ENCODE measurements at regions not wholly inside any gene's neighbourhood (a gene's known extent, or its start where the extent isn't known, plus 50 kb on each side); places are given as distances from the start of the nearest gene placed in this dataset.

DNA sequence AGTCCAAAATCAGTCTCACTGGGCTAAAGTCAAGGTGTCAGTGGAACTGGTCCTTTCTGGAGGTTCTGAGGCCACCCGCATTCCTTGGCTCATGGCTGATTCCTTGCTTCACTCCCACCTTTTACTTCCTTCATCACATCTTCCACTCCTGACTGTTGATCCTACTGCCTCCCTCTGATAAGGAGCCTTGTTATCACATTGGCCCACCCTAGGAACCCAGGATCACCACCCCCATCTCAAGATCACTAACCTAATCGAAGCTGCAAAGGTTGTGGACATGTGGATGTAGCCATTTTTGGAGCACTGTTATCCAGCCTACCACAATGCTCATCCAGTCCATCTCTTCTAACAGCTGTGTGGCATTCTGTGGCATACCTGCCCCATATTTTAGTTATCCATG lies 87.2 kb downstream of the TNFAIP3 start:
- H3K4me3 Mint-ChIP-seq: no peak overlapping the region
- H3K4me1 Mint-ChIP-seq: peaks cover 25% of the 10 kb centered on the region
- H3K27ac Mint-ChIP-seq: no peak overlapping the region
- no peaks in the 10 kb centered on the region for H3K27me3 Mint-ChIP-seq
- ATAC-seq (no peak), DNase-seq (no peak)
- H3K36me3 Mint-ChIP-seq (ENCODE audit: low read depth): no peaks in the 10 kb centered on the region
- no peaks in the 10 kb centered on the region for H3K9me3 ChIP-seq (ENCODE audit: control insufficient read depth, low read length, poor library complexity, severe bottlenecking)

DNA sequence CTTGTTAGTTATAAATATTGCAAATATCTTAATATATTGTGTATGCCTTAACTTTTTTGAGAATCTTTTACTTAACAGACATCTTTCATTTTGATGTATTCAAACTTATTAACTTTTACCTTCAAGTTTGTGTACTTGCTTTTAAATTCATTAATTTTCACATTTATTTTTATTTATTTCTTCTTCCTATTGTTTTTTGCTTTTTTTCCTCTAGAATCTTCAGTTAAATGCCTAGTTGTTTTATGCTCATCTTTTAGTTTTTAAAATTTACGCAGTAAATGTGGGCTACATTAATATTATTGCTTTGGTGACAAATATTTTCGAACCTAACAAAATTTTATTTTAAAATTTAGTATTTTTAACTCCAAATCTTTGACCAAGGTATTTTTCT lies 89.0 kb downstream of the TNFAIP3 start:
- no peak for ATAC-seq
- no peak overlapping the region for H3K27ac Mint-ChIP-seq
- peaks cover 11% of the 10 kb centered on the region for H3K4me1 Mint-ChIP-seq

GRCh38 chr6:137957471-137957870 lies 90.4 kb downstream of the TNFAIP3 start:
- no peak for DNase-seq
- Mint-ChIP-seq H3K4me3 (no peak overlapping the region), H3K27ac (no peak overlapping the region), H3K27me3 (no peaks in the 10 kb centered on the region), H3K36me3 (ENCODE audit: low read depth) (no peaks in the 10 kb centered on the region), H3K4me1 (no peaks in the 10 kb centered on the region)
- no peak for ATAC-seq
- no peaks in the 10 kb centered on the region for H3K9me3 ChIP-seq (ENCODE audit: control insufficient read depth, low read length, poor library complexity, severe bottlenecking)

More for the DNA sequence above, 89.0 kb downstream of the TNFAIP3 start:
- Mint-ChIP-seq H3K4me3 (no peak overlapping the region), H3K27me3 (no peaks in the 10 kb centered on the region), H3K36me3 (ENCODE audit: low read depth) (no peaks in the 10 kb centered on the region)
- no peaks in the 10 kb centered on the region for H3K9me3 ChIP-seq (ENCODE audit: control insufficient read depth, low read length, poor library complexity, severe bottlenecking)
- DNase-seq: no peak

DNA sequence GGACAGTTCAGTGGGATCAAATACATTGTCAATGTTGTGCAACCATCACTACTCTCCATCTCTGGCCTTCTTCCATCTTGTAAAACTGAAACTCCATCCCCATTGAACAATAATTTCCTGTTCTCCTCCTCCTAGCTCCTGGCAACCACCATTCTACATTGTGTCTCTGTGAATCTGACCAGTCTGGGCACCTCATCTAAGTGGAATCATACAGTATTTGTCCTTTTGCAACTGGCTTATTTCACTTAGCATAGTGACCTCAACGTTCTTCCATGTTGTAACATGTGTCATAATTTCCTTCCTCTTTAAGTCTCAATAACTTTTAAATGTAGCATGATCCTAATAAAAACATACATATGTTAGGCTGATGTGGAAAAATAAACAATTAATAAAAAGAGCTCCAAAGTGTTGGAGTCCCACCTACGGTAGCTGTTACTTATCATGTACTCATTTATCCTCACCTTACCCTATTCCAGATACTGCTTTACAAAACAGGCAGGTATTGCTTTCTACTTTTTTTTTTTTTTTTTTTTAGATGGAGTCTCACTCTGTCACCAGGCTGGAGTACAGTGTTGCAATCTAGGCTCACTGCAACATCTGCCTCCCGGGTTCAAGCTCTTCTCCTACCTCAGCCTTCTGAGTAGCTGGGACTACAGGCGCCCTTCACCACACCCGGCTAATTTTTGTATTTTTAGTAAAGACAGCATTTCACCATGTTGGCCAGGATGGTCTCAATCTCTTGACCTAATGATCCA lies 91.9 kb downstream of the TNFAIP3 start:
- H3K27ac Mint-ChIP-seq: no peak overlapping the region
- no peaks in the 10 kb centered on the region for H3K27me3 Mint-ChIP-seq
- H3K4me3 Mint-ChIP-seq: no peak overlapping the region
- DNase-seq: no peak
- H3K36me3 Mint-ChIP-seq (ENCODE audit: low read depth): no peaks in the 10 kb centered on the region
- ATAC-seq: no peak
- no peaks in the 10 kb centered on the region for H3K9me3 ChIP-seq (ENCODE audit: control insufficient read depth, low read length, poor library complexity, severe bottlenecking)
- H3K4me1 Mint-ChIP-seq: no peaks in the 10 kb centered on the region

DNA sequence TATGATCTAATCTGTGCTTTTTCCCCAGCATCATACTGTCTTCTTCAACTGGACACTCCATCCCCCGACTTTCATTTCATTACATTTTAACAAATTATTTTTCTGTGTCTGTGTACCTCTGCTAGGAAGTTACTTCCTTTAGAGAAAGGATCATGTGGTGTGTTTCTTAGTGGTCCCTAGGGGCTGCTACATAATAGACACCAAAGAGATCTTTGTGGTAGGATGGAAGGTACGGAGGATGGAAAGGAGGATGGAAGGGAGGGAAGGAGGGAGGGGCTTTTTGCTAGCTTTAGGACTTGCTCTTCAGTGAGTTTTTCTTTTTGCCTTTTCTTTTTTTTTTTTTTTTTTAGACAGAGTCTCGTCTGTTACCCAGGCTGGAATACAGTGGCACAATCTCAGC lies 95.7 kb downstream of the TNFAIP3 start:
- Mint-ChIP-seq H3K27ac (no peak overlapping the region), H3K4me1 (peaks cover 11% of the 10 kb centered on the region), H3K4me3 (no peak overlapping the region), H3K27me3 (no peaks in the 10 kb centered on the region), H3K36me3 (ENCODE audit: low read depth) (no peaks in the 10 kb centered on the region)
- no peak for ATAC-seq
- no peak for DNase-seq
- no peaks in the 10 kb centered on the region for H3K9me3 ChIP-seq (ENCODE audit: control insufficient read depth, low read length, poor library complexity, severe bottlenecking)

DNA sequence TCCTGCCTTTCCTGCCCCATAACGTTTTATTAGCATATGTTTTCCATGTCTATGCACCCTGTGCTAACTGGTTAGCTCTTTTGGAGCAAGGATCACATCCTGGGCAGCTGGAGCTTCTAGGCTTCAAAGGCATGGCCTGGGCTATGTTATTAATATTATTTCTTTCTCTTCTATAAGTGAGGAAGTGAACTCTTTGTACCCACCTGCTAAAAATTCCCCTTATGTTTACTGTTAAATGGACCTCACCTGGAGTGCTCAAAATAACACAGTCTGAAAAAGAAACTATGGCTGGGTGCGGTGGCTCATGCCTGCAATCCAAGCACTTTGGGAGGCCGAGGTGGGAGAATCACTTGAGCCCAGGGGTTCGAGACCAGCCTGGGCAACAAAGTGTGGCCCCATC lies 97.8 kb downstream of the TNFAIP3 start:
- Mint-ChIP-seq H3K4me3 (no peak overlapping the region), H3K4me1 (peaks cover 31% of the 10 kb centered on the region), H3K36me3 (ENCODE audit: low read depth) (peaks cover 2% of the 10 kb centered on the region), H3K27ac (no peak overlapping the region), H3K27me3 (no peaks in the 10 kb centered on the region)
- DNase-seq (no peak), ATAC-seq (no peak)
- no peaks in the 10 kb centered on the region for H3K9me3 ChIP-seq (ENCODE audit: control insufficient read depth, low read length, poor library complexity, severe bottlenecking)

GRCh38 chr6:137967689-137968454 lies 100.8 kb downstream of the TNFAIP3 start:
- peaks cover 2% of the 10 kb centered on the region for H3K36me3 Mint-ChIP-seq (ENCODE audit: low read depth)
- DNase-seq: no peak

GRCh38 chr6:137968455-137968804 lies 101.4 kb downstream of the TNFAIP3 start:
- Mint-ChIP-seq H3K27ac (peak overlapping the region; percentile 87), H3K27me3 (no peaks in the 10 kb centered on the region), H3K4me3 (no peak overlapping the region), H3K4me1 (peaks cover 38% of the 10 kb centered on the region), H3K36me3 (ENCODE audit: low read depth) (peaks cover 2% of the 10 kb centered on the region)
- DNase-seq: no peak
- H3K9me3 ChIP-seq (ENCODE audit: control insufficient read depth, low read length, poor library complexity, severe bottlenecking): no peaks in the 10 kb centered on the region
- peak; percentile 30 for ATAC-seq

More at GRCh38 chr6:137967689-137968454, 100.8 kb downstream of the TNFAIP3 start:
- H3K27ac Mint-ChIP-seq: peak overlapping the region; percentile 87
- peaks cover 38% of the 10 kb centered on the region for H3K4me1 Mint-ChIP-seq
- no peak overlapping the region for H3K4me3 Mint-ChIP-seq
- ATAC-seq: peak; percentile 23
- H3K27me3 Mint-ChIP-seq: no peaks in the 10 kb centered on the region
- no peaks in the 10 kb centered on the region for H3K9me3 ChIP-seq (ENCODE audit: control insufficient read depth, low read length, poor library complexity, severe bottlenecking)

DNA sequence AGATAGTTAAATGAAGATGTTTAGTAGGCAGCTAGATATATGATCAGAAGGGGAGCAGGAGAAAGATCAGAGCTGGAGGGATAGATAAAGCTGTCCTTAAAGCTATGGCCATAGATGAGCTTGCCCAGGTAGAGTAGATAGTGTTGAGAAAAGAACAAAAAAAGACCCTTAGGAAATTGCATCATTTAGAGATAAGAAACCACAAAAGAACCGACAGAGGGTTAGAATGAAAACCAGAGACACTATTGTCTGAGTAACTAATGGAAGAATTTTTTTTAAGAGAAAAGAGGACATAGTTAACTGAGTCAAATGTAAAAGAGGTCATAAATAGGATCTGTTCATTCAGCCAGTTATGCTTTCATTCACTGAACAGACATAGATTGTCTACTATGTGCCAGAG lies 101.8 kb downstream of the TNFAIP3 start:
- peaks cover 40% of the 10 kb centered on the region for H3K4me1 Mint-ChIP-seq
- peak overlapping the region; percentile 26 for H3K4me3 Mint-ChIP-seq
- ATAC-seq: peak; percentile 68

DNA sequence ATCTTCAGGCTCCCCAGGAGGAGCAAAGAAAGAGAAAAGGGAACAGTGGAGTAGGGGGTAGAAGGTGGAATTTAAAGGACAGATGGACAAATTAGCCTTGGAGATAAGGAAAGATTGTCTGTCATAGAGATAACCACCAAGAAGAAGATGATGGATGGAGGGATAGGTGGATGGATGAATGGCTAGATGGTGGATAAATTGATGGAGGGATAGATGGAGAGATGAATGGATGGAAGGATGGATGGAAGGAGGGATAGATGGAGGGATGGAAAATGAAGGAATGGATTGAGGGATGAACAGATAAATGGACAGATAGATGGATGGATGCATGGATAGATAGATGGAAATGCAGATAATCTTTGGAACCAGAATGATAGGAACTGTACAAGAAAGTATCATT lies 102.8 kb downstream of the TNFAIP3 start:
- H3K36me3 Mint-ChIP-seq (ENCODE audit: low read depth): peaks cover 2% of the 10 kb centered on the region
- DNase-seq (no peak), ATAC-seq (no peak)
- H3K4me3 Mint-ChIP-seq: no peak overlapping the region
- no peaks in the 10 kb centered on the region for H3K9me3 ChIP-seq (ENCODE audit: control insufficient read depth, low read length, poor library complexity, severe bottlenecking)
- no peaks in the 10 kb centered on the region for H3K27me3 Mint-ChIP-seq
- H3K27ac Mint-ChIP-seq: peak overlapping the region; percentile 87
- peaks cover 44% of the 10 kb centered on the region for H3K4me1 Mint-ChIP-seq

More for the DNA sequence above, 101.8 kb downstream of the TNFAIP3 start:
- no peaks in the 10 kb centered on the region for H3K27me3 Mint-ChIP-seq
- no peaks in the 10 kb centered on the region for H3K9me3 ChIP-seq (ENCODE audit: control insufficient read depth, low read length, poor library complexity, severe bottlenecking)
- H3K27ac Mint-ChIP-seq: peak overlapping the region; percentile 87
- DNase-seq: no peak
- peaks cover 2% of the 10 kb centered on the region for H3K36me3 Mint-ChIP-seq (ENCODE audit: low read depth)

DNA sequence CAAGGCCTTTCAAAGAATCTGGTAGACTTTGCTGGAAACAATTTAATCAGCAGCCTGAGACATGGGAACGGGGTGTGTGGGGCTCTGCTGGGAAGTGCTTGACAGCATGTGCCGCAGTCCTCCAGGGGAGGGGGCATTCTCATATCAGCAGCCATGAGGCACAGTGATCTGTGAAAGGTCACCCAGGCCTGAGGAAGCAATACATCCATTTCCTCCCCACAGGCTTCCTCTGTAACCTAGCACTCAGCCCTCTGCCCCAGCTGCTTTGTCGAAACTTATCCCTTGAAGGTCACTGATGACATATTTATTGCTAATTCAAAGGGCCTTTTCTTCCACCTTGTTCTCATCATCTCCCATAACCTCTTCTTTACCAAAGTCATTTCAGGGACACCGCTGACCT lies 103.3 kb downstream of the TNFAIP3 start:
- peaks cover 2% of the 10 kb centered on the region for H3K36me3 Mint-ChIP-seq (ENCODE audit: low read depth)
- H3K27me3 Mint-ChIP-seq: no peaks in the 10 kb centered on the region
- peak overlapping the region; percentile 87 for H3K27ac Mint-ChIP-seq
- DNase-seq: no peak
- H3K4me1 Mint-ChIP-seq: peaks cover 45% of the 10 kb centered on the region
- H3K4me3 Mint-ChIP-seq: no peak overlapping the region
- no peaks in the 10 kb centered on the region for H3K9me3 ChIP-seq (ENCODE audit: control insufficient read depth, low read length, poor library complexity, severe bottlenecking)
- ATAC-seq: no peak

GRCh38 chr6:137973201-137973600 lies 106.1 kb downstream of the TNFAIP3 start:
- peaks cover 51% of the 10 kb centered on the region for H3K4me1 Mint-ChIP-seq
- H3K9me3 ChIP-seq (ENCODE audit: control insufficient read depth, low read length, poor library complexity, severe bottlenecking): no peaks in the 10 kb centered on the region
- no peaks in the 10 kb centered on the region for H3K27me3 Mint-ChIP-seq
- peak overlapping the region; percentile 99 for H3K27ac Mint-ChIP-seq
- DNase-seq: no peak
- peaks cover 2% of the 10 kb centered on the region for H3K36me3 Mint-ChIP-seq (ENCODE audit: low read depth)
- no peak overlapping the region for H3K4me3 Mint-ChIP-seq
- no peak for ATAC-seq

DNA sequence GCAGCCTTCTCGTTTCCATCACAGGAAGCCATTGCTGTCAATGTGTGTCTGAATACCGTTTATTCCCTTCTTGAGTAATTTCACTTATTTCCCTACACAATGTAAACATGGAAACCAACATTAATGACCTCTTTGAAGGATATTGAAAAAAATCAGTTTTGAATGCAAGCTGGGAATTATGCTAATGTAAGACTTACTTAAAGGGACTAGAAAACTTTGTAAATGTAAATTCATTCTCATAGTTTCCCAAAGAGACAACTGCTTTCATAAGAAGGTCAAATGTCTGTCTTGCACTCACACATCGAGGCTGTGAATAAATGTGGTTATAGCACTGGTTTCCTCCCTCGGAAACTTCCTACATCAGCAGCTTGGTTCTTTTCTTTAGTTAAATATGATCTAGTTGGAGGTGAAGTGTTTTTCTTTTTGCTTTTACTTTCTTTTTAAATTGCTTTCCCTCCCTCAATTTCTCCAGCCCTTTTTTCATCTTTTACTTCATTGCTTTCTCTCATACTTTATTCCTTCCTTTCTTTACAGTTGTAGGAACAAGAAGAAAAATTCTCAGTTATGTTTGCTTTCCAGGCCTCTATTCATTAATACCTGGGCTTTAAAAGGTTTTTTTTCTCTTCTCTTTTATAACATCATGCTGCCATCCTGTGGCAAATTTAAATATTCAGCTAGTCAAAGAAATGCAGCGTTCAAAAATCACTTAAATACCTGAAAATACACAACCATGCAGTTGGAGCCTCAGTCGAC lies 108.3 kb downstream of the TNFAIP3 start:
- ATAC-seq (peak; percentile 90), DNase-seq (no peak)
- no peaks in the 10 kb centered on the region for H3K27me3 Mint-ChIP-seq
- no peaks in the 10 kb centered on the region for H3K36me3 Mint-ChIP-seq (ENCODE audit: low read depth)
- H3K9me3 ChIP-seq (ENCODE audit: control insufficient read depth, low read length, poor library complexity, severe bottlenecking): no peaks in the 10 kb centered on the region
- H3K4me3 Mint-ChIP-seq: peak overlapping the region; percentile 89
- peaks cover 35% of the 10 kb centered on the region for H3K4me1 Mint-ChIP-seq
- H3K27ac Mint-ChIP-seq: peak overlapping the region; percentile 99
